Inferior parietal cortex (tissue), 1 donor: ENCODE measurements at regions not wholly inside any gene's neighbourhood (a gene's known extent, or its start where the extent isn't known, plus 50 kb on each side); places are given as distances from the start of the nearest gene placed in this dataset.
"Not testable (repeated sequence)": the region's sequence is repeated elsewhere in the genome, so short reads cannot be mapped to it uniquely, and the experiment has no call there.

ENCODE experiments used
- DNase-seq: peaks from one replicate; pipeline ENCODE4 v3.0.0-alpha.2; 2016; ENCODE audit errors: extremely low spot score

DNA sequence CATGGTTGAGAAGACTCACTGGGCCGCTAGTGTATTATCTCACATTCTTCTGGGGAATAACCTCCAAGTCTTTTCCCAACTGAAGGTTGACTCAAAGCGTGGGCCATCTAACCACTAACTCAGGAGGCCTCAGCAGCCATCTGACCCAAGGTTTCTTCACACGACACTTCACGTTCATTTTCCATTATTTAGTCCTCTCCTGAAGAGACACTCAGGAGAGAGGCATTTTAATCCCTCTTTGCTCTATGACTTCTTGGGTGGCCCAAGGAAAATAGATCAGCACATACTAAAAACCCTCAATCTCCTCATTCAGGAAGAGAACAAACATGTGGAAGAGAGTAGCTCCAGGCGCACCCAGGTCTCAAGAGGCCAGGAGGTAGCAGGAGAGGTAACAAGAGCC lies 252.8 kb upstream of the FOXF1 start:
- DNase-seq = no peak

DNA sequence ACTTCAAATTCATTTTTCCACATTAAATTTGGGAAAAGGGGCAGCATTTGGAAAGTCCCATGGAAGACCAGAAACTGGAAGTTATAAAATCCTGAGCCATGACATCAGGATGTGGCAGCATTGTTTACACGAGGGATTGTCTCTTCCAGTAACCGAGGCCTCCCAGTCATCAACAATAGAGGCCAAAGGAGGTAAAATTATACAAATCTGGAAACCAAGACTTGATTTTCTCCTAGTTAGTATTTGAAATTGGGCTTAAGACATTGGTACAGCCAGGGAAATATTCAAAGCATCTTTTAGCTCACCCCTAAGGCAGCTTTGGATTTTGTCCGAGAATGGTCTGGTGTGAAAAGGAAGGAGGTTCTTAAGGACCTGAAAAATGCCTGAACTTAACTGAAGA lies 251.6 kb upstream of the FOXF1 start:
- DNase-seq = no peak

DNA sequence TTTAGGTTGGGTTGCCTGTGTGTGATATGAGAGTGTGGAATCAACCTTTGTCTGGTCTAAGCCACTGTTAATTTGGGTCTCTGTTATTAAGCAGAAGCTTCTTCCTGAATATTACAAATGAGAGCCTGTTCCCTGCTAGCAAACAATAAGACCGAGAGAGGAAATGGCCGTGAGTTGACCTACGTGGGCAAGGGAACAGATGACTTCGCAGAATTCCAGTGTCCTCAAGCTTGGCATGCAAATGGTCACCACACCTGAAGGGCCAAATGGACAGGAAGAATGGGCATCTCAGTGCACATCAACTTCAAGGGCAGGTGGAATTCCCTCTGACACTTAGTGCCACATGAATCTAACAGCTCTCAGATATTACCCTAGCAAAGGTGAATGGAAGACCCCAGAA lies 250.8 kb upstream of the FOXF1 start:
- DNase-seq = no peak

DNA sequence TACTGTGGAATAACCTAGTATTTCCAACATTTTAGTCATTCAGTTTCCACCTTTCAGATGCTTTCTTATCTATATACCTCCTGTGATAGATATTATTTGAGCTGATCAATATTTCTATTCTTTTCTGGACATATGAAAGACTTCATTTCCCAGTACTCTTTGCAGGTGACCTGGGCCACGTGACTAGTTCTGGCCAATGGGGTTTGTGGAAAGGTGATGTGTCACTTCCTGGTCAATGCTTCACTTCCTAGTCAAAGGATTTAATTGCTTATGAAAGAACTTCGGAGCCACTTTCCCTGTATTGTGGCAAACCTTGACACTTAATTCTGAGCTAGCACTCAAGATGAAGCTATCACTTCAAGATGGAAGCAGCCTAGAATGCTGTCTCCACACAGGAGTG lies 248.9 kb upstream of the FOXF1 start:
- DNase-seq = no peak

DNA sequence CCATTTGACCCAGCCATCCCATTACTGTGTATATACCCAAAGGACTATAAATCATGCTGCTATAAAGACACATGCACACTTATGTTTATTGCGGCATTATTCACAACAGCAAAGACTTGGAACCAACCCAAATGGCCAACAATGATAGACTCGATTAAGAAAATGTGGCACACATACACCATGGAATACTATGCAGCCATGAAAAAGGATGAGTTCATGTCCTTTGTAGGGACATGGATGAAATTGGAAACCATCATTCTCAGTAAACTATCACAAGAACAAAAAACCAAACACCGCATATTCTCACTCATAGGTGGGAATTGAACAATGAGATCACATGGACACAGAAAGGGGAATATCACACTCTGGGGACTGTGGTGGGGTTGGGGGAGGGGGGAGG lies 242.7 kb upstream of the FOXF1 start:
- not testable (repeated sequence) for DNase-seq

DNA sequence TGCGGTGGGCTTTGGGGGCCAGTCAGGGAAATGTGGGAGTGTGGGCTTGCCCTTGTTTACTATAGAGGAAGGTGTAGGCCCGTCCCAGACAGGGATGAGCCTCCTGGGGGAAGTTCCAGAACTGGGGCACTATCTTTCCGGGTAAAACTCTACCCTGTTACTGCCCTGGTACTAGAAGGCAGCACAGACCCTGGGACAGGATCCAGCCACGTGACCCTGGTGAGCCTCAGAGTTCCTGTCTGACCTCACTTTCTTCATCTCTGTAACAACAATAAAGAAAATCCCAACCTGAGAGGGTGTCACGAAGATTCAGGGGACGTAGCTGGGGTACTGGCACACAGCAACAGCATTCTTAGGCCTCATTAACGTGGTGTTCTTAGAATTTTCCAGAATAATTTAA lies 239.6 kb upstream of the FOXF1 start:
- DNase-seq = no peak

DNA sequence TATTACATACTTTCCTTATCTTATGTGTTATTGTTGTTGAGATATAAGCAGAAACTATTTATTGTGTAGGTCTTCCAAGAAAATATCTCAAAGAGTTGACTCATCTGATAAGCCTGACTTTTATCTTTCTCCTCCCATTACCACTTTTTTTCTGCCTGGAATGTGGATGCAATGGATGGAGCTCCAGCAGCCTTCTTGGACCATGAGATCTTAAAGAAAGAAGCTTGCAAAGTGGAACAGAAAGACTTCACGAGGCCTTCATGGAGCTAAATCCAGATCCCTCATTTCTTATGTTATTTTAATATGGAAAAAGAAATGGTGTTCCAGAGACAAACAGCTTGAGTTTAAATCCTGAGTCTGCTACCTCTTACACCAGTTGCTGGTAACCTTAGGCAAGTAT lies 237.6 kb upstream of the FOXF1 start:
- DNase-seq = no peak

DNA sequence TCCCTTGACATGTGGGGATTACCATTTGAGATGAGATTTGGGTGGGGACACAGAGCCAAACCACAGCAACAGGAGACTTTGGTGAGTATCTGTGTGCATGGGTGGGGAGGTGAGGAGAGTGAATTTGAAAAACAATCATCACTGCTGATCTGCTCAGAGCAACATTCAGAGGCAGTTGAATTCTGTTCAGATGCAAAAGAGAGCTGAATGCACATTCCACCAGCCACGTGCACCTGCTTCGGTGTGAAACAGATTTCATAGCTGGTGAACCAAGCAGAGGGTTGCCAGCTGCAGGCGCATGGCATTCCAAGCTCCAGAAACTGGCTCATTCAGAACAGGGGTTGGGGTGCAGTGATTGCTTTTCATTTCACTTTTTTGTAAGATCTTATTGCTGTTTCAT lies 233.1 kb upstream of the FOXF1 start:
- DNase-seq = no peak

DNA sequence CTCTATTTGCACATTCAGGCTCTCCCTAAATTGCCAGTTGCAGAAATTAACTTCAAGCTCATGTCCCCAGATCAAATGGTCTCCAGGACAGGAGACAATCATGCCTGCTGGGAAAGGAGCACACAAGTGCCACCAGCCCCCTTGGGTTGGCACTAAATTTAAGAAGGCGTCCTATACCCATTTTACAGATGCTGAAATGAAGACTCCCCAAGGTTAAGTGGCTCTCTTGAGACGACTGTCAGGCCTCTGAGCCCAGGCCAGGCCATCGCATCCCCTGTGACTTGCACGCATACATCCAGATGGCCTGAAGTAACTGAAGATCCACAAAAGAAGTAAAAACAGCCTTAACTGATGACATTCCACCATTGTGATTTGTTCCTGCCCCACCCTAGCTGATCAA lies 232.5 kb upstream of the FOXF1 start:
- DNase-seq = not testable (repeated sequence)

DNA sequence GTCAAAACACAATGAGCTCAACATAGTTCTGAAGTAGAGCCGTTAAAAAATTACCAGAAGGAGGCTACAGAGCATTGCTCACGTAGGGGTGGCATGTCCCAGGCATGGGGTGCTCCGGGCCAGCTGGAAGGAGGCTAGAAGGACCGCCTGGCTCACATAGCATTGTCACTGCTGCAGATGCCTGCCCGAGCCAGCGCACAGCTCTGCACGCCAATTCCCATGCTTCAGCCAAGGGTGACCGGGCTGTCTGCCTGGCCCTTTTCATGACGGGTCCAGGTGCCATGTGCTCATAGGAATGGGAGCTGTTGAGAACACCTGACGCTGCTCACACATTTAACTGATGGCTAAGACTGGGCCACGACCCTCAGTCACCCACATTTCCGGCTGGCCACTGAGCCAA lies 228.9 kb upstream of the FOXF1 start:
- no peak for DNase-seq

DNA sequence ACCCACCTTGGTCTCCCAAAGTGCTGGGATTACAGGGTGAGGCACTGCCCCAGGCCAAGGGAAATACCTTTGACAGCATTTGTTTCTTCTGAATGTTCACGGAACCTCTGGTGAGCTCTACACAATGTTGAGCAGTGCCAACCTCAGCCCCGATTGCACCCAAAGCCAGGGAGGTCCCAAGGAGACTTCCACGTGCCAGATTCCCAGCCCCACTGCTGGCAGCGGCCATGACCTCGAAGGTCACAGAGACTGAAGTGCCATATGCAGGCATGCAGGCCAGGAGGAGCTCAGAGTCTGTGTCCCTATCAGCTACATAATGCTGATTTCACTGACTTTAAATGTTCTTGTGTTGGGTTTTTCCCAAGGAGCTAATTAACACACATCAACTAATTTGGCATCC lies 226.4 kb upstream of the FOXF1 start:
- DNase-seq = no peak

DNA sequence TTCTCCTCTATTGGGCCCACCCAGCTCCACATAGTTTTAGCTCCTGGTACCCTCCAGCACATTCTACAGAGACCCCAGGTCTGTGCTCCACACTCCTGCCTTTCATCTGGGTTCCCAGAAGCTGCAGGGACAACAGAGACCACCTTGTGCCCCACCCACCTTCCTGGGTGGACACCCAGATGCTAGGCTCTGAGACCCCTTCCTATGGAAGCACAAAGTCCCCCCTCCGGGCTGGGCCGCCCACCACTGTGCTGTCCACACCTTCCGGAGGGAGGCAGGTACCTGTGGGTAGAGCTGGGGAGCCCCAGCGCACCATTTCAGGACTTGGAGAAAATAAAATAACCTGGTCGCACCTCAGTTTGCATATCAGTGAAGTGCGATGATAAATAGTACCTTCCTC lies 224.9 kb upstream of the FOXF1 start:
- no peak for DNase-seq

DNA sequence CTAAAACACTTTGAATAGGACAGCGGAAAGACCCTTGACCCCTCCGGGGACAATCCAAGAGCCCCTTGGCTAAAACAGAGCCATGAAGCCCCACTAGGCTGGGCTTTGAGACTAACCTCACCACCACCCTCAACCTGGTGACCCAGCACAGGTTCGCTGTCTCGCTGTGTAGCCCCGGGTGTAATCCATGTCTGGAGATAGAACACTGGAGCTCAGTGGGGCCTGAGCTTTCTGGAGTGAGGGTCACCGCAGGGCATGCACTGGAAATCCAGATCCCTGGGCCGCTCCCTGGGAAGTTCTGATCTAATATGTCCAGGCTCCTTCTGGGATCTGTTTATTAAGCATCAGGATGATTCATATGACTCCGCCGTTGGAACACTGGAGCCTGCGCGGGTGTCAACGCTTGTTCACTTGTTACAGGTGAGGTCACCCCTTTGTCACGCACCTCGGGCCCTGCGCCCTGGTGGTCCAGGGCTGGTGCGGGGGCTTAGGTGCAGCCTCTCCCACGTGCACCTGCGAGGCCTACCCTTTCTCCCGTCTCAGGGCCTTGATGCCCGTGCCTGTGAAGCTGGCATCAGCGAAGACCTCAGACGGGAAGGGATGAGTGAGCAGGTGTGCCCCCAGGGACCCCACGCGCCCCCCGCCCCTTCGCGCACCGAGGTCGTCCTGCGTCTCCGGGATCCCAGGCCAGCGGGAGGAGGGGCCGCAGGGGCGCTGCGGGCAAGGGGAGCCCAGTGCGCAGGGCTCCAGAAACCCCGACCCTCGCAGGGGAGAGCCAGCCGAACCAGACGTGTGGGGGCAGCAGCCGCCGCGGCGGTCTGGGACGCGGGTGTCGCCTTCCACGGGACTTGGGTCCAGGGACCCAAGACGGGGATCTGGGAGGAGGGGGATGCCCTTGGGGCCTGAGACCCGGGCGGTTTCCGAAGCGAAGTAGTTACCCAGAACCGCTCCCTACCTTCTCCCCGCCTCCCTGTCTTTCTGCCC lies 224.1 kb upstream of the FOXF1 start:
- no peak for DNase-seq

DNA sequence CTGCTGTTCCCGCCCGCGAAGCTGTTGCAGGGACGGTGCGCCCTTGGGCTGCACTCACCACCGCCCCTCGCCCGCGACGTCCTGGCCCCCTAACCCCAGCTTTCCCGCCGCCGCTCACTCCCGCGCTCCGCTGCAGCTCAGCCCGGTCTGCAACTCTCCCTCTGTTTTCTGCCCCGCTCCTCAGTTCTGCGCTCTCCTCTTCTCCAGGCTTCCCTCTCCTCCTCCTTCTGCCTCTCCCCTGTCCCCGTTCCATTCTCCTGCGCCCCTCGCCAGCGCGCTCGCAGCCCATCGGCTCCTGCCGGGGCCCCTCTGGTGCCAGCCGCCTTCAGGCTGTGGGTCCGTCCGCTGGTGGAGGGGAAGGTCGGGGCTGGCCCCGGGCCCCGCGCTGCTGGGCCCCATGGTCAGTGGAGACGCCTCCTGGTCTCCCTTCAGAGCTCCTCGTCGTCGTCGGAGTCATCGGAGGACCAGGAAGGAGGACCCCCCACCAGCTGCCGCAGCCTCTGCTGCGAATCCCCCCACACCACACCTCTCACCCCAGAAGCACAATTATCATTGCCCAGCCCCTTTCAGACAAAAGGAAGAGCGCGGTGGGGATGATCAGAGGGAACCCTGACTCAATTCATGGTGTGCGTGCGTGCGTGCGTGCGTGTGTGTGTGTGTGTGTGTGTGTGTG lies 223.2 kb upstream of the FOXF1 start:
- DNase-seq = no peak

DNA sequence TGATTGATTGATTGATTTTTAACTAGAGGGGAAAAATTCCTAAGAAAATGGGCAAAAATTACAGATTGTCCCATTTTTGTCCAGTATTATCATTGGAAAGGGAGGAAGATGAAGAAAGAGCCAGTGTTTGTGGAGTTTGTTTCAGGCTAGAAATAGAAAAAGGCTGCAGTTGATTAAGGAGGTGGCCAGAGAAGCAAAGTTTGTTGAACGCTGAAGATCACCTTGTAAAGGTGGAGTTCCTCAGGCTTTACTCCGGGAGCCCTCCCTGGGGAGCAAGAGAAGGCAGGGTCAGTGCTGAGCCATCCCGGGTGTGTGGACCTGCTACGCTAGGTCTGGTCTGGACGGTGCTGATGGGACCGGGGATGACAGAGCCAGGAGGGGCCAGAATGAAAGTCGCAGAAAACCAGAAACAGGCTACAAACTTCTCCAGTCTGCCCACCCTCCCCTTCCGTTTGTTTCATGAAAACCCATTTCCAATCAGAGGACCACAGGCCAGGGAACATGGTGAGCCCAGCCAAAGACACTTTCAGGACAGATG lies 222.6 kb upstream of the FOXF1 start:
- DNase-seq = no peak

DNA sequence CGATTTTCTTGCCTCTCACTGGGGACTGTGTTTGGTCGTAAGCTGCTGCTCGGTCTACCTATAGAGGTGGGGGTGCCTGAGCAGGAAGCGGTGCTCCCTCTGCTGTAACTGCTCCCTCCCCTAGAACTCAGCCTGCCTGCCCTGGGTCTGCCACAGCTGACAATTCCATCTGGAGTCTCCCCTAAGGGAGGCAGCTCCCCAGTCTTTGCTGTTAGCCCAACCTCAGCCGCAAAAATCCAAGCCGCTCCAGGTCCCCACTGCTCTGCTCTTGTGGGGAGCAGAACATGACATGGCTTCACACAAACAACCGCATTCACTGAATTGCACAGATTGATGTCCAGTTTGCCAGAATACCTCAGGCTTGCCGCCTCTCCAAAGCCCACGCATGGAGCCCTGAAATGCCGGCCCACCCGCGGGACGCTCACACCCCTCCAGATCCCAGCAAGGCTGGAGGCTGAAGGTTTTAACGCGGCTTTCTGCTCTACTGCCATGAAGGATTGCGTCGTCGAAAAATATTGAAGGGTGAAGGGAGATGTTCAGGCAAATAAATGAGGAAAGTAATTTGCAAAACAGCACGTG lies 221.5 kb upstream of the FOXF1 start:
- DNase-seq = no peak

DNA sequence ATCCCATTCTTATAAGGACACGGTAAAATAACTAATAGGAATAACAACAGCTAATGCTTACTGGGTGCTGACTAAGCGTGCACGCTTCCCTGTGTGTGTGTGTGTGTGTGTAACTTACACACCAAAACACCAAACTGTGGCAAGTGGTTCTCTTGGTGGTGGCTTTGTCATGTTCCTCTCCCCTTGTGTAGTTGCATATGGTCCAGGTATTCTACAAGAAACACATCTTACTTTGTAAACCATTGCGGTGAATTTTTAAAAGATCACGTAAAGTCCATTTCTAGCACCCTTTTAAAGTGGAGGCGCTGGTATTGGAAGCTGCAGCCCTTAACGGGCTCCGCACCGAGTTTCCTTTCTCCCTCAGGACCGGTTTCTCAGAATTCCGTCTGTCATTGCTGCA lies 221.0 kb upstream of the FOXF1 start:
- no peak for DNase-seq

DNA sequence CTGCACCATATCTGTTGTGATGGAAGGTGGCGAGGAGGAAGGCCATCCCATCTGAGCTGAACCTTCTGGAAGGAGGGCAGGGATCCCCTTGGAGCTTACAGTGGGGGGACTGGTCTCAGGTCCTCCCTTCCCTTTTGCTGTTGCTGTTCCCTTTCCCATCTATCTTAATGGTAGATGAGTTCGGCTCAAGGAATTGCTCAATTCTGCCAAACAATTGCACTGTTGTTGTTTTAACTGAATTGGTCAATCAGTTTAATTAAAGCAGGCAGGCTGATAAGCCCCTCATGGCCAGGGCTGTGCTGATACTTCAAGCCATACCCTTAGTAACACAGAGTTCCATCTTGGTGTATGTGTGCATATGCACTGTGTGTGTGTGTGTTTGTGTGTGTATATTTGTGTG lies 220.4 kb upstream of the FOXF1 start:
- no peak for DNase-seq

DNA sequence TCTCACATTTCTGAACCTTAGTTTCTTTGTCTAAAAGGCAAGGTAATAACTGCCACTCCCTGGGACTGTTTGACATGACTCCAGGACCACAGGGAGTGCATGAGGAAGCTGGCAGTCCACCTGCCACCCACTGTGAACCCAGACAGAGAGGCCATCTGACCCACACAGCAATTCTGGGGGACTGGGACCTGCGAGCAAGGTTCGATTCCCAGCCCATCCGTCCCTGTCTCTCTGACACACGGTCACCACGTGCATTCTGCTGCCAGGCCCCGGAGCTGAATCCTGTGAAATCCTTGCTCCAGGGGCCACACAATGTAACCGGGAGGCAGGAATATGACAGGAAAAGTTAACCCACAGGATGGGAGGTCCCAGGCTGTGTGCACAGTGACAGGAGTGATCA lies 218.8 kb upstream of the FOXF1 start:
- no peak for DNase-seq

DNA sequence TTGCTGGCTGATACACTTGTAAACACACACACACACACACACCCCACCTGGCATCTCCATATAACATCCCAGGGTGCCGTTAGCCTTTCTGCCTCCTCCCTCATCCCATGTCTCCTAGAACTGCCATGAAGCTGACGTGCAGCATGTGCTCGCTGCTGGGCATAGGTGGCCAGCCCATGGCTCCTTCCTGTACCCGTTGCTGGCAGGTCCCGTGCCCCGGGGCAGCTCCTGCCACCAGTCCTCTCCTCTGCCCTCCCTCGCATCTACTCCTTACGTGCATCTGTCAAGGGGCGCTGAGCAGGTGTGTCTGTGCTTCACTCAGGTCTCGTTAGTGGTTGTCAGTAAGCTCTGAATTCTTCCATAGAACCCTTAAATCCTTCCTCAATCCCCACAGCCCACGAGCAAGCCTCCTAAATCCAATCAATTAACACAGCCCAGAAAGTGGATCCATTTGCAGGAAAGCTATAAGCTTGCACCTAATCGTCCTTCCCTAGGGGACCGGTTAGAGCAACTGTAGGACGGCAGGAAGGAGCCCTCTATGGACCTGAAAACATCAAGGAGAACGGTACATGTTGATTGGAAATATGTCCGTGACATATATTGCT lies 218.1 kb upstream of the FOXF1 start:
- DNase-seq = no peak

DNA sequence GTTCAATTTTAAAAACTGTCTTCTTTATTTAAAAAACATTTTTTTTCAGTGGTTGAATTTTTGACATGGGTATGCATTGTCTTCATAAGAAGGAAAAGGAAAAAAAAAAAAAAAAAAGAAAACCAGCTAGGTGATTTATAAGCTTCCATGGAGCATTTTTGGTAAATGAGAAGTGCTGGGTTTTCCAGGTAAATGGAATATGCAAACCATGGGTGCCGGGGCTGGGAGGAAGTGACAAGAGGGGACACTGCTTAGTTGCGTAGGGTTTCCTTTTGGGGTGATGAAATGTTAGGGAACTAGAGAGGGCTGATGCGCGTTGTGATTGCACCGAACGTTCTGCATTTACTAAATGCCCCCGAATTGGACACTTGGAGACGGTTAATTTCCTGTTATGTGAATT lies 217.4 kb upstream of the FOXF1 start:
- DNase-seq = no peak

DNA sequence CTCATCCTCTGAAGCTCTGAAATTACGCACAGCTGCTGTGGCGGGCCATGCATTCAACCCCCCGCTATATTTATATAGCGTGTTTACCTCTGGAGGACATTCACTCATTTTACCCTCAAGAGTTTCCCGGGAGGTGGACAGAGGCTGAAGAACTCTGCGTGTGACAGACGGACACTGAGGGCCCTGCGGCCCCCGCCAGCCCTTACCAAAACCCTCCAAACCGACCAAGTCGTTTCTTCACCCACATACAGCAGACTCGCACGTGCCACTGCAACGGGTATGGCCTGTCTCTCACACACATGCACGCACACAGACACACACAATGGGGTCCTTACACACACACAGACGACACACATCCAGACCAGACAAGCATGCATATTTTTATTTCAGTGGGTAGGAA lies 216.4 kb upstream of the FOXF1 start:
- no peak for DNase-seq
